ENCODE measurements at regions not wholly inside any gene's neighbourhood (a gene's known extent, or its start where the extent isn't known, plus 50 kb on each side); places are given as distances from the start of the nearest gene placed in this dataset.

DNA sequence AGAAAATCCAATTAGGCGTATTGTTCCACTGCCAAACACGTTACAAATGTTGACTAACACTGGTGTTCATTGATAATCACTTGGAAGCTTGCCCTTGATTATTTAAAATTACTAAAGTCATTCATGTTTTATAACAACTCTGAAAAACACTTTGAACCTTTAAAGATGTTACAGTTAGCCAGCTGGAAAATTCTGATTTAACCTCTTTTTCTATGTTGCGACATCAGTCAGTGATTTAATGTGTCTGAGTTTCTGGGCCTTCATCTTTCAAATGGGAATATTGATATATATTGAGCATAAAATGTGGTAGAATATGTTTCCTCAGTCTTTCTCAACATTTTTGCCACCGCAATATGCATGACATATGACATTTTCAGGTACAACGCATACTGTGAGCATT lies 274.1 kb upstream of the TENM3 start:
- no peak for FAIRE-seq

DNA sequence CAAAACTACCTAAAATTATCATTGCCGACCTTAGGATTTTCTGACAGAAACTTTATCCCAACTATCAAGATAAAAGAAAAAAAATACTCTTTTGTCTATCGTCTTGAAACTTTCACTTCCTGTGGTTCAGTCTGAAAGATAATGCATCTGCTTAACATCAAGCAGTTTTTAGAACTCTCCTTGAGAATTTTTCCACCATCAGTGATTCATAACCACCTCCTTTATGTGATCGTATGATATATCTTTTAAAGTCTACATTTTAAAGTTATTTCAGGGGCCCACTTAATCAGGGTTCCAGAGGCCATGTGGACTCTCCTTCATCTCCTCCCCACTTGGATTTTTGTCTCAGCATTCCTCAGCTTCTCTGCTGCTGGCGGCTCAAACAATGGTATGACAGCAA lies 272.8 kb upstream of the TENM3 start:
- FAIRE-seq, result no peak

DNA sequence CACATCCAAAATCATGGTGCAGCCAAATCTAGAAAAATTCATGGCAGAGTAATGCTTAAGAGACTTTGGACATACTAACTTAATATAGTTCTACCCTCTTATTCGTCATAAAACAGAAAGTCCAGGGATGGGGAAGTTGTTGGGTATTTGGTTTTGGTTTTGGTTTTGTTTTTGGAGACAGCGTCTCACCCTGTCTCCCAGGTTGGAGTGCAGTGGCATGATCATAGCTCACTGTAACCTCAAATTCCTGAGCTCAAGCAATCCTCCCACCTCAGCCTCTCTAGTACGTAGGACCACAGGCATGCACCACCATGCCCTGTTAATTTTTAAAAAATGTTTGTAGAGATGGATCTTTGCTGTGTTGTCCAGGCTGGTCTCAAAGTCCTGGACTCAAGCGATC lies 271.8 kb upstream of the TENM3 start:
- FAIRE-seq, result no peak

DNA sequence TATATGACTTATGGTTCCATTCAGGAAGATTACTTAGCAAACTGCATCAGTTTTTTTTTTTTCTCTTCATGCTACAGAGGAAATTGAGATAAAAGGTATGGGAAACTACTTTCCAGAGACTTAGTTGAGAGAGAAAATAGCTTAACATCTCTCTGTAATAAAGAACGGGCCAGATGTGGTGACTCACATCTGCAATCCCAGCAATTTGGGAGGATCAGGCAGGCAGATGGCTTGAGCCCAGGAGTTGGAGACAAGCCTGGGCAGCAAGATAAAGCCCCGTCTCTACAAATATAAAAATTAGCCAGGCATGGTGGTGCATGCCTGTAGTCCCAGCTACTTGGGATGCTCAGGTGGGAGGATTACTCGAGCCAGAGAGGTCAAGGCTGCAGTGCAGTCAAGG lies 271.2 kb upstream of the TENM3 start:
- no peak for FAIRE-seq

DNA sequence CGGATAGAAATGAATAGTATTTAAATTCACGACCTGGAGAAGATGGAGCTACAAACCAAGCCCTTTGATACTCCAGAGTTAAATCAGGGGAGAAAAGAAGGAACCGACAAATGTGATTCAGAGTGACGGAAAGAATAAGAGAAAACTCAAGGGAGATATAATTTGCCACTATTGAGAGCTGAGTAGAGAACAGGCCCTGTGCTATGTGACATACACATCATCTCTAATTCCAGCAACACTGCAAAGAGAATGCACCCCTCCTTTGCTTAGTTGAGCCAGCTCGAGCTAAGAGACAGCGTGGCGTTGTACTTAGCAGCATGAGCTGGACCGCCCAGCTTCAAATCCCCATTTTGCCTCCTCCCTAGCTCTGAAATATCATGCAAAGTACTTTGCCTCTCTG lies 266.4 kb upstream of the TENM3 start:
- FAIRE-seq, result no peak

DNA sequence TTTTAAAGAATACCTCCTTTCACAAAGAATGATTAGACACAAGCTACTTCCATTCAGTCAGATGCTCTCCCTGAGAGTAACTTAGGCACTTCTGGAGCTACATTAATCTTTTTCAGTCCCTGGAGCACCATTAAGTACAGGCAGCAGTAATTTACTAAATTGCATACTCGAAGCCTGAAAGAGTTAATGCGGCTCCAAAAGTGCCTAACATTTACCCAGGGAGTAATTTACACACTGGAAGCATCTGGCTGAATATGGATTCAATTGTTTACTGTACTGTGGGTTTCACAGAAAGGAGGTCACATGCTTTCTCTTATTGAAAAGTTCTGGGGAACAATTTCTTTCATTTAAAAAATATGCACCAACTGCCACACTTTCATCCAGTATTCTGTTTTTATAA lies 260.8 kb upstream of the TENM3 start:
- no peak for FAIRE-seq

DNA sequence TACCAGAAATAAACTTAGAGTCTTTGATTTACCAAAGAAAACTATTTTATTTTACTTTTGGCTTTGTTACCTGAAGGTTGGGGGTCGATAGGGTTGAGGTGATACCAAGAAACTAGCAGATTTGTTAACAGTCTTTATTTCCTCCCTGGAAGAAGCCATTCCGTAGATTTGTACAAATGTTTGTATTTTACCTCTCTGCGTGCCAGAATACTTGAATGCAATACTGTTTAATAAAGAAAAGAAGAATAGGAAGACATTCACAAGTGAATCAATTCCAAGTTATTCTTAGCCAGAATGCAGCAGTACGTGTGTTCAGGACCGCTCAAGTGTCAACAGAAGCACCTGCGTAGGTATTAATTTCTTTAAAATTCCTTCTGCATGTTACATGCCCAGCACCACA lies 260.3 kb upstream of the TENM3 start:
- no peak for FAIRE-seq

DNA sequence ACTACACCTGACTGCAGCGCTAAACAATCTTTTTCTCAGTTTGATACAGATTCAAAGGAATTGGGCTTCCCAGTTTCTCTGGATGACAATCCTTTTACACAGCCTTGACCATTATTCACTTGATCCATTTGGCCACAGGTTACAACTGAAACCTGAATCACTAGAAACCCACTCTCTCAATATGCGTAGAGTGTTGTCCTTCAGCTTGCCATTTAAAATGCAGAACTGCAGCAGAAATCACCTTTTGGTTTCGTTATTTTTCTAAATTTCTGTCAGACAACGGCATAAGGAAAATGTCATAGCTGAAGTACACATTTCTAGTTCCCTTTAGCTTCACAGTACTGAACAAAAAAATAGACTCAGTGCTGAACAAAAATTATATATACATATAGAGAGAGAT lies 255.8 kb upstream of the TENM3 start:
- FAIRE-seq, result no peak

DNA sequence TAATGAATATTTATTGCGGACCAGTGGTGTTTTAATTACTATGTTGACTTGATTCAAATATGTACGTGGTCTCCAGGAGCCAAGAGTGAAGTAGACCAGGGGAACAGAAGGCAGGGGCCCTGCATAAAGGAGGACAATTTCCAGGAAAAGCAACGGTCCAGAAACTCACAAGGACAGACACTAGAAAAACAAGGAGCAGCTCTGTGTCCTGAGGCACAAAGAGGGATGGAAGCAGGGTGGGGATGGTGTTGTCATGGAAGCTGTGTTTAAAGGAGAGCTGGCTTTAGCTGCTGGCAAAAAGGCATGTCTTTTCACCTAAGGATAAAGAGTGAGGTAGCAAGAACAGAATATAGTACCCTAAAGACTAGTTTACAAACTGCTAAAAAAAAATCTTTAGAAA lies 254.1 kb upstream of the TENM3 start:
- no peak for FAIRE-seq

DNA sequence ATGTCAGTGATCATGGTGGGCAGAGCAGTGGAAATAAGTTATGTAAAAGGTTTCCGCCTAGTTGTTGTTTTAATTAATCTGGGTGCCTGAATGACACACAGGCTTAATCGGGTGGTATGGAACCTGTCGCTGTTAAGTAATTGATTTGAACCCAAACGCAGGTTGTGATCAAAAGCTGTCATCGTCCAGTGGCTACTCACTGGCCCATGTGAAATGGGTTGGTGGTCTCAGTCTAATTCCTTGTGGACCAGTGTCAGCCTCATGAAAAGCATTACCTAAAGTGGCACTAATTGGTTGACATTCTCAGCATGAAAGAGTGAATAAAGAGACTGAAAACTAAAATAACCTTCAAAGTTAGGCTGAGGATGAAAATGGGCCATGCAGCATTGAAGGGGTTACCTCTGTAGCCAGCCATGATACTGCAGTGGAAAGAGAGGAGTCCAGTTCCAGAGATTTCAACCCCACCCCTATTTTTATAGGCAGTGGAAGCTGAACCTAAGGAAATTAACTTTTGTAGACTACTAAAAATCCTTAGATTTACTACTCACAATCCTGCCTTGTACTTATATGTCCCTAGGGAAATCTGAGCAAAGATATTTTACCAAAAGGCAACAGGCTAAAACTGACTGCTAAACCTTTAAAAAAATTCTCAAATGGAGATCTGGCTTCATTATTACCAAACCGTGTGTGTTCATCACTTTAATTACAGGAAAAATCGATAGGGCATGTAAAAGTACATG lies 251.7 kb upstream of the TENM3 start:
- no peak for FAIRE-seq

DNA sequence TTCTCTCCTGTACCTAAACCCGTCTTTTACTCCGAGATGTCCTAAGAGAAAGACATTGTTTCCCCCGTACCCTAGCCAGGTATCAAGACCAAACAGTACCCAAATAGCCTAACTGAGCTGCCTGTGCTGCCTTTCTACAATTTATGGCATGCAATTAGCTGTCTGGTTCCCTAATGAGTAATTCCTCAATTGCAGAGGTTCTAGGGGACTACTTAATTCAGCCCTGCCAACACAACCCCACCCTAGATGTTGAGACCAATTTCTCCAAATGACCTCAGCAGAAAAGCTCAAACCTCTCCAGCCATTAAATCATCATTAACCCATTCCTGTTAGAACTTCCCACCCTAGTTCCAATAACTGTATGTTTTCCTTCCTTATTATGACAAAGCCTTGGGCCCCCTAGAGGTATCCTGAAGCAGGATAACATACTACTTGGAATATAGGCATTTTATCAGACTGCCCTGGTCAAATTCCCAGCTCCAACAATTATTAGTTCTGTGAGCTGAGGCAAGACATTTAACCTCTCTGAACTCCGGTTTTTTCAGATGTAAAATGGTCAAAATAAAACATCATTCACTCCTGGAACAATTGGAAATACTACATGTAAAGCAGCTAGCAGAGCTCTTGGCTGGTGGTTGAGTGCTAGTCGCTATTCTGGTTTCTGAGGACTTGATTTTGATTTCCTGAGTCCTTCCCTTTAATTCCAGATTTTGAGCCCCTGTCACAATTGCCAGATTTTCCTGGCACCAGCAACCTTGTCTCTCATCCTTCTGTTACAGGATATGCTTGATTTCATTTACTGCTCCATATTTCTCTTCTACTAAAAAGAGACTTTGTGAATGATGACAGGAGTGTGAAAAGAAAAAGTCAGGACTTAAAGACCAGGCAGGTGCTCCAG lies 244.6 kb upstream of the TENM3 start:
- no peak for FAIRE-seq

DNA sequence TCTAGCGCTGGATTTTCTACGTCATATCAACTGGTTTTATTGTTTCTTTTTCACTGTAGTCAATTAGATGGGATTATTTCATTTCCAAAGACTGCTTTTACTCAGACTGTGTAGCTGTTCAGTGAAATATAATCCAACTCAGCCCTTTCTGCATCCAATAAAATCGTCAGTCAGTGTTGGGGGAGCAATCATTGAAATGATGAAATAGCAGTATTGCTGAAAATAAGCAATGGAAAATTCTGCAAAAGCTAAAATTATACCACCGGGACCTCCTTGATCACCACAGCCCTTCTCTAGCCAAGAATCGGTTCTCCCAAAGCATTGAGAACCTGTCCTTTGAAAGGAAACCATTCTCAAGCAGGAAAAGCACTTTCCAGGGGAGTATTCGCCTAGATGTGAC lies 243.1 kb upstream of the TENM3 start:
- FAIRE-seq, result no peak

DNA sequence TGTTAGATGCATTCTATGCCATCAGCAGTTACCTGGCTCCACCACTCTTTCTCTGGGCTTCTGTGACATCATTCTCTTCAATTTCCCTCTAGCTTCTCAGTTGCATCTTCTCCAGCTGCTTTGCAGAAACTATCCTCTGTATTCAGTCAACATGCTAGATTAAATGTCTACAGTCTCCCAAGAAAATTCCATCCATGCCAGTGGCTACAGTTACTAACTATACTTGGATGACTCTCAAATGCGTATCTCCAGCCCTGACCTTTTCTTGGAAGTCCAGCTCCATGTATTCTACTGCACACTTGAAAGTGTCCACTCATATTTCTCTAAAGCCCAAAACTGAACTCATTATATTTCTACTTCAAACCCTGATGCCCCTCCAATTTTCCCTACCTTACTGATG lies 232.3 kb upstream of the TENM3 start:
- no peak for FAIRE-seq

DNA sequence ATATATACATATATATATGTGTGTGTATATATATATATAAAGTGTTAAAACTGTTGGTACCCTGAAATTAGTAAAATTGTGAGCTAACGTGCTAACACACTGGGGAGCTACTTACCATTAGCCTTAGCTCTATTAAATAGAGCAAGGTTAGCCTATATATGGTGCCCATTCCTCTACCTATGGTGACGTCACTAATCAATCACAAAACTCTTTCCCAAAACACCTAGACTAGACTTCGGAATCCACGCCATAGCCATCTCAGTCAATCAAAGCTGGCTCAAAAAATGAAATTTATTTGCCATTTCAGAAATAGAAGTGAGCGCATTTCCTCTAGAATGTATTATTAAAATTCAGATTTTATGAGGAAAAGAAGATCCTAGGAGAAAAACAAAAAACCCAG lies 229.0 kb upstream of the TENM3 start:
- FAIRE-seq, result no peak

DNA sequence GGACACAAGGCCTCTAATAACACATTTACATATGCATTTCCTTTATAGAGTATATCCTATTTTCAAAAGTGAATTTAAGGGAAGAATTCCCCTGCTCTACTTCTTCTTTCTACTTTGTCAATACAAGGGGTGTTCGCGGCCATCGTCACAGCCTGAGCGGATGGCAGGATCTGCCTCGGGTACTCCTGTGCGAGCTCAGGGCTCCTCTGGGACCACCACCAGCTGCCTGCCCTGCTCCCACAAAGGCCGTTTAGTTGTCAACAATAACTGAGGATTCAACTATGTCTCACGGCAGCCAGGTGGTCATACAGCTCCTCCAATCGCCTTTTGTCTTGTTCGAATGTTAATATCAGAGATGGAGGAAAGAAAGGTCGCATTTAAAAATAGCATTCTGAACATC lies 228.2 kb upstream of the TENM3 start:
- FAIRE-seq, result no peak

DNA sequence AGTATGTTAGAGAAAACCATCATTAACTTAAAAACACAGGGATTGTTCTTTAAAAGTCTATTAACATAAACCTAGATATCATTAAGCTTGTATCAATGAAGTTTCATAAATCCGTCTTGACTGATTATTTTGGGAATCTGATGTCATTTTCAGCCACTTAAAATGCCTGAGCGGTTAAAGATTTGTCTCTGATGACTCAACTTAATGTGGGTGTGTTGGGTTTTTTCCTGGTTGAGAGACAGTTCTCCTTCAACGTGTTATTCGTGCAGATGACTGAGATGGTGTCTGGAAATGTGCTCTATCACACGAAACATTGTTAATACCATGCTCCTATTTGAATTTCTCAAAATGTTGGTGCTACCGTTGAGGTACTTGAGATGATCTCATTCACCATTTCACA lies 227.3 kb upstream of the TENM3 start:
- no peak for FAIRE-seq

DNA sequence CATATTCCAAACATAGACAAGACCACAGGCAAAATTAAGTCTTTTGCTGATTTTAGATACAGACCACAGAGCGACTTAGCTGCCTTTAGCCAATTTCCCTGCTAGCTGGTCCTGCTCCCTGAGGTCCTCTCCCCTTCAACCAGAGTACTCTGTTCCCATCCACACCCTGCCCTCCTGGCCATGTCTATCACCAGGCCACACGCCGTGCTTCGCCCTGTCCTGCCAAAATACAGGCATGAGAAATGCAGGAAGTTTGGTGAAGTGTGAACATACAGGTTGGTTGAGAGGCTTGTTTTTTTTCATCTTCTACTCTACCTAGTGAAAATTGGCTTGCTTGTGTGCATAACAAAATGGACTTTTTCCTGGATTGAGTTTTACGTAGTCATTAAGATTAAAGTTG lies 226.2 kb upstream of the TENM3 start:
- no peak for FAIRE-seq

DNA sequence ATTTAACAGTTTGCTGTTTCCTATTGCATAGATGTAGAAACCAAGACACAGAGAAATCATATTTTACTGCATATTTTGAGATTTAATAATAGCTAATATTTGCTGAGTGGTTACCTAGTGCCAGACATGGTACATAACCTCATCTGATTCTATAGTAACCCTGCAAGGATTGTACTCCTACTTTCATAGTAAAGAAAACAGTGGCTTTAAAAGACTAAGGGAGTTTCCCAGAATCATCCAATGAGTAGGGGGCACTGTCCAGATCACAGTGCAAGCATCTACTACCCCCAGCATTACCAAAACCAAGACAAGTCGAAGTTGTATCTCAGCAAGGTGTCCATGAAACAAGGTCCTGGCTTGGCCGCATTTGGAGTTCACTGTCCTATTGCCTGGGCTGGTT lies 224.5 kb upstream of the TENM3 start:
- no peak for FAIRE-seq

DNA sequence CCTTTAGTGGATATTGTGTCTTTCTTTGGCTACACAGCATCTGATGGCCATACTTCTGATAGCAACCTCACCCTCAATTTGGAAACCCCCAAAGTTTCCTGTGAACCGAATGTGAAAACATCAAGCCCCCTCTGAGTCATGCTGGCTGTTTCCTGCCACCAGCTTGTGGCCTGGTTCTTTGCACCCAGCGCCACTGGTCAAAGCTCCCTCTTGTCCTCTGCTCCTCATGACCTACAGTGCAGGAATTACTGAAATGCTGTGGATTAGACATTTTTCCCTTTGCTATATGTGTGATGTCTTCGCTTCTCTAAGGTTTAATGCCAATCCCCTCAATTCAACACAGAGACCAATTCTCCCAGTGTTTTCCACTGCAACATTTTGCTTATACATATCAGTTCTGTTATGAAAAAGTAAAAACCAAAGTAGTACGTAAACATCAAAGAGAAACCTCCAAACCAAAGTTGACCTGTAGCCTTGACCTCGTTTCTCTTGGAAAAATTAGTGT lies 224.0 kb upstream of the TENM3 start:
- FAIRE-seq, result no peak

DNA sequence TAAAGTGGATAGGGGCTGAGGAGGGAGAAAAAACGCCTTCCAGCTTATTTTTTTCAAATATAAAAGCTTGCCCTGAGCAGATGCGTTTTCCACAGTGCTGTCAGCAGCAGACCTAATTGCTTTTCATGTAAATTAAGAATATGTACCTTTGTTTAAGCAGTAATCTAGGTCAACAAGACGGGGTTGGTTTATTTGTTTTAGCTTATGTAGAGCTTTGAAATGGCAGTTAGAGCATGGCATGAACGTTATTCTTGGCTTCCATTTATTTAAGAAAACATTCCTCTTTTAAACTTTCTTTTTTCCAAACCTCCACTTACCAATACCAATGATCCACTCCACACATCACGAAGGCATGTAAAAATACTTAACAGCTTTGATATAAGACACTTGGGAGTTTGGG lies 220.3 kb upstream of the TENM3 start:
- no peak for FAIRE-seq

DNA sequence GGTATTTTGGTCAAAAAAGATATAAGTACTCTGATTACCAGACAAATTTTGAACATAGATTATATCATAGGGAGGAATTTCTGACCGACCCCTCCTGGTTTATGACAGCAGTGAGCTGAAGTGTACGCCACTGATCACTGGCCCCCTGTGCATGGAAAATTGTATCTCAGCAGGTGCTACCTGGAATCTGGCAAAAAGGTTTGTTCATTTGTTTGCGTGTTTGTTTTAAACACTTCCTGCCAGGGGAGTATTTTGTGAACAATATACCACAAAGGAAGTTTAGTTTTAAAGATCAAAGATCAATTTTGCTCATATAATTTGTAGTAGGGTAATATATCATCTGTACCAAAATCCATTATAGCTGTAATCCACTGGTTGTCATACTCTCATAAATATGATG lies 219.7 kb upstream of the TENM3 start:
- FAIRE-seq, result no peak

DNA sequence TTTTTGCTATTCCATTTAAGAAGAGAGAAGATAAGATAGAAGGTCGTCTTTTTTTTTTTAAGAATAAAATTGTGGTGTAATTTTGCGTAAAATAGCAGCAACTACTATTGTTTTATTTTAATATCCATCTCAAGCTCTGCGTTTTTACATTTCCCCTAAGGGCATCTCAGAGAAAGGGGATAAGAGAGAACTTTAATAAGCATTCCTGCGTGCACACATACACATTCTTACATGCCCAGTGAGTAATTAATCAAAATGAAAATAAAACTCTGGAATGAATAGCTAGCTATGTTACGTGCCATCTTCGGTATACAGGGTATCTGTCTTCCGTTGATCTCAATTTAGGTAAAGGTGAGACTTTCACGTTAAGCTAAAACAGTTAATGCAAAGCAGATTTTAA lies 200.3 kb upstream of the TENM3 start:
- no peak for FAIRE-seq

DNA sequence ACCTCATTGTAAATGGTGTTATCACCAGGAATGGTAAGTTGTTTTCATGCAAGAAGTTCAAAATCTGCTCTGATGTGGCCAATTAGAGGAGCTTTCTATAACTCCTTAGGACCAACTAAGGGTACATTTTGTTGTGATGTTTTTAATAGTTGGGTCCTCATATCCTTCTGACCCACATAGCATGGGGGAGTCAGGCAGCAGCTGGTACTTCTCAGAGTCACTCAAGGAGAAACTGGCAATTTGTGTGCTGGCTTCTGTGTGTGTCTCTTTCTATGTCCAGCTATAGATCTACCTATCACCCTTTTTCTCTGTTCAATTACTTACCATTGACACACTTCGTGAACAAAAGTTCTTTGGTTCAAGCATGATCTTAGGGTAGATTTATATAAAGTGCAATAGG lies 194.3 kb upstream of the TENM3 start:
- no peak for FAIRE-seq

DNA sequence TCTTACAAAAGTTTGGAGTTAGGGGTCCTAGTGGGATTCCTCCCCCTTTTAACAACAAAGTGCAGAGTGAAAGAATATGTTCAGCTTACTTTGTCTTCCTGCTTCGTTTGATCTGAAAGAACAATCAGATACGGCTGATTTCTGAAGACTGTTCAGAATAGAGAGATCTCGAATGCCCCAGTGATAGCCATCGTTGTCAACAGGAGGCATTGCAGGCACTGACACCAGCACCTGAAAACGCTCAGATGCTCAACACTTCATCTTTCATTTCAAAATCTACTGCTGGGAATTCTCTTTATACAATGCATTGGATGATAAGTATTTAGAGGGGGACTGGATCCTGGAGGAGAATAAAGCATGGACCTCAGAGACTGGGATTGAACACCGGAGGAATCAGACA lies 186.3 kb upstream of the TENM3 start:
- FAIRE-seq, result no peak

Data from G401.6 (cell line).